ENCODE measurements at regions not wholly inside any gene's neighbourhood (a gene's known extent, or its start where the extent isn't known, plus 50 kb on each side); places are given as distances from the start of the nearest gene placed in this dataset.

GRCh38 chr11:98195300-98195699 is 825.4 kb upstream of the CNTN5 start:
- TF ChIP-seq POLR2AphosphoS5 (IDR thresholded peaks at IDR 0.05) (no peak), EP300 (IDR thresholded peaks at IDR 0.05) (no peak), CTCF (IDR thresholded peaks at IDR 0.05) (no peak), POLR2A (IDR thresholded peaks at IDR 0.05) (no peak)

Data from sigmoid colon (tissue), 4 donors.